ENCODE measurements at regions not wholly inside any gene's neighbourhood (a gene's known extent, or its start where the extent isn't known, plus 50 kb on each side); places are given as distances from the start of the nearest gene placed in this dataset.

DNA sequence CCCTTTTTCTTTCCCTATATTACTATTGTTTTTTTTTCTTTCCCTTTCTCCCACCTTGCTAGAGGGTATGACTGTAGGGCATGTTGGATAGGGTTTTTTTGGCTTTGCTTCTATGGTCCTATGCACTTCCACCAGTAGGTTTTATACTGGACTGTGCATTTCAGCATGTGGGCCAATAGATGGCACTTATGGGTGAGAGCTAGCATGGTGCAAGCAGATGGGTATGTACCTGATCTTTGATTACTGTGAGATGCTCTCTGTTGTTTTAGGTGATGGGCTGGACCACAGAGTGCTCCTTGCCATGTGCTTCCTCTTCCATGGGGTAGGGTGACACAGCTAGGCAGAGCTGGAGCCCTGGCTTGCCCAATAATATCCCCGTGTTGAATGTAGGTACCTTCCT is 128.5 kb upstream of the CHD6 start:
- TF ChIP-seq RCOR2 (CRISPR knock-in tag; IDR thresholded peaks at IDR 0.05) (no peak), CHD4 (IDR thresholded peaks at IDR 0.05; ENCODE audit: borderline replicate concordance, low read length) (no peak), POLR2A (IDR thresholded peaks at IDR 0.05; ENCODE audit: insufficient read depth in 1 of 2, low read depth in 2 of 2, low read length in 2 of 2) (no peak), ATM (IDR thresholded peaks at IDR 0.05; ENCODE audit: borderline replicate concordance) (no peak), ESRRA (CRISPR knock-in tag; IDR thresholded peaks at IDR 0.05; ENCODE audit: low read depth) (no peak), HCFC1 (IDR thresholded peaks at IDR 0.05; ENCODE audit: low read depth, low read length) (no peak), RFX3 (CRISPR knock-in tag; IDR thresholded peaks at IDR 0.05) (no peak), RFX5 (IDR thresholded peaks at IDR 0.05; ENCODE audit: low read depth, low read length) (no peak), SRSF9 (IDR thresholded peaks at IDR 0.05; ENCODE audit: borderline replicate concordance, insufficient read depth, low read depth, low read length, poor library complexity, severe bottlenecking) (no peak)
- TF ChIP-seq, protein P1, sequence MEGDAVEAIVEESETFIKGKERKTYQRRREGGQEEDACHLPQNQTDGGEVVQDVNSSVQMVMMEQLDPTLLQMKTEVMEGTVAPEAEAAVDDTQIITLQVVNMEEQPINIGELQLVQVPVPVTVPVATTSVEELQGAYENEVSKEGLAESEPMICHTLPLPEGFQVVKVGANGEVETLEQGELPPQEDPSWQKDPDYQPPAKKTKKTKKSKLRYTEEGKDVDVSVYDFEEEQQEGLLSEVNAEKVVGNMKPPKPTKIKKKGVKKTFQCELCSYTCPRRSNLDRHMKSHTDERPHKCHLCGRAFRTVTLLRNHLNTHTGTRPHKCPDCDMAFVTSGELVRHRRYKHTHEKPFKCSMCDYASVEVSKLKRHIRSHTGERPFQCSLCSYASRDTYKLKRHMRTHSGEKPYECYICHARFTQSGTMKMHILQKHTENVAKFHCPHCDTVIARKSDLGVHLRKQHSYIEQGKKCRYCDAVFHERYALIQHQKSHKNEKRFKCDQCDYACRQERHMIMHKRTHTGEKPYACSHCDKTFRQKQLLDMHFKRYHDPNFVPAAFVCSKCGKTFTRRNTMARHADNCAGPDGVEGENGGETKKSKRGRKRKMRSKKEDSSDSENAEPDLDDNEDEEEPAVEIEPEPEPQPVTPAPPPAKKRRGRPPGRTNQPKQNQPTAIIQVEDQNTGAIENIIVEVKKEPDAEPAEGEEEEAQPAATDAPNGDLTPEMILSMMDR (CRISPR knock-in tag; IDR thresholded peaks at IDR 0.05): peak; percentile 20; the same call in 1 of the 2 replicates
- TF ChIP-seq, protein P2, sequence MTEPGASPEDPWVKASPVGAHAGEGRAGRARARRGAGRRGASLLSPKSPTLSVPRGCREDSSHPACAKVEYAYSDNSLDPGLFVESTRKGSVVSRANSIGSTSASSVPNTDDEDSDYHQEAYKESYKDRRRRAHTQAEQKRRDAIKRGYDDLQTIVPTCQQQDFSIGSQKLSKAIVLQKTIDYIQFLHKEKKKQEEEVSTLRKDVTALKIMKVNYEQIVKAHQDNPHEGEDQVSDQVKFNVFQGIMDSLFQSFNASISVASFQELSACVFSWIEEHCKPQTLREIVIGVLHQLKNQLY (CRISPR knock-in tag; IDR thresholded peaks at IDR 0.05): no peak
- TF ChIP-seq, protein P3, sequence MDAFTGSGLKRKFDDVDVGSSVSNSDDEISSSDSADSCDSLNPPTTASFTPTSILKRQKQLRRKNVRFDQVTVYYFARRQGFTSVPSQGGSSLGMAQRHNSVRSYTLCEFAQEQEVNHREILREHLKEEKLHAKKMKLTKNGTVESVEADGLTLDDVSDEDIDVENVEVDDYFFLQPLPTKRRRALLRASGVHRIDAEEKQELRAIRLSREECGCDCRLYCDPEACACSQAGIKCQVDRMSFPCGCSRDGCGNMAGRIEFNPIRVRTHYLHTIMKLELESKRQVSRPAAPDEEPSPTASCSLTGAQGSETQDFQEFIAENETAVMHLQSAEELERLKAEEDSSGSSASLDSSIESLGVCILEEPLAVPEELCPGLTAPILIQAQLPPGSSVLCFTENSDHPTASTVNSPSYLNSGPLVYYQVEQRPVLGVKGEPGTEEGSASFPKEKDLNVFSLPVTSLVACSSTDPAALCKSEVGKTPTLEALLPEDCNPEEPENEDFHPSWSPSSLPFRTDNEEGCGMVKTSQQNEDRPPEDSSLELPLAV (CRISPR knock-in tag; conservative IDR thresholded peaks at IDR 0.05; ENCODE audit: low read depth): no peak
